ENCODE measurements at regions not wholly inside any gene's neighbourhood (a gene's known extent, or its start where the extent isn't known, plus 50 kb on each side); places are given as distances from the start of the nearest gene placed in this dataset.

- DNase-seq (ENCODE audit: low read depth in 4 of 4, low spot score in 1 of 4) = no peak
Measured at GRCh38 chr1:47696737-47697441, 259.0 kb downstream of the FOXD2 start.

DNA sequence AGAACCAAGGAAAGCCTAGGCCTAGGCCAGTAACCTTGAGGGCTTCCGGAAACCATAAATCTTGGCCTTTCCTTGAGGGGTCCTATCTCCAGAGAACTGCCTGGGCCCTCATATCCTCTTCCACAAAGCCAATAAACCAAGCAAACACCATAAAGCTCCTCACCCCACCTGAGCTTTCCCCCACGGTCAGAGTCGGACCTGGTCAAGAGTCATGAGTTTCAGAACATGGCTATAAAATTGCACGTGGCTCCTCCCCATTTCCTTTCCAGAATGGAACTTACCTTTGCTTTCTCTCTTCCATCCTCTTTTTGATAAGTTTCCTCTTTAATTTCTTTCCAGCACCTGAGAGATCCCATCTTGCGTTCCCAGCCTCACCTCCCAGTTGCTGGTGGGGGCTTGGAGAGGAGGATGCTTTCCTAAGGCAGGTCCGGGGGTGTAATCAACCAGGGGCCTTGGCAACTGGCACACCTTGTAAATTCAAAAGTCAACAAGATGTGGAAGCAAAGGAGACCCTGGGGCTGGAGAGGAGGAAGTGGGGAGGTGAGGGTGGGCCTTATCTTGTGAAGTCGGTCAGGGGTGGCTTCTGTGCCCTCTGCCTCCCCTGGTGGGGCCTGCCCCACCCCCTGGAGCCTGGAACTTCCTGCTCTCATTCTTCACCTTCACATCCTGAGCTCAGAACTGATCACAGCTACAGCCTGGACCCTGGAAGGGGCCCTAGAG is 259.9 kb downstream of the FOXD2 start:
- DNase-seq (ENCODE audit: low read depth in 4 of 4, low spot score in 1 of 4) = no peak

DNA sequence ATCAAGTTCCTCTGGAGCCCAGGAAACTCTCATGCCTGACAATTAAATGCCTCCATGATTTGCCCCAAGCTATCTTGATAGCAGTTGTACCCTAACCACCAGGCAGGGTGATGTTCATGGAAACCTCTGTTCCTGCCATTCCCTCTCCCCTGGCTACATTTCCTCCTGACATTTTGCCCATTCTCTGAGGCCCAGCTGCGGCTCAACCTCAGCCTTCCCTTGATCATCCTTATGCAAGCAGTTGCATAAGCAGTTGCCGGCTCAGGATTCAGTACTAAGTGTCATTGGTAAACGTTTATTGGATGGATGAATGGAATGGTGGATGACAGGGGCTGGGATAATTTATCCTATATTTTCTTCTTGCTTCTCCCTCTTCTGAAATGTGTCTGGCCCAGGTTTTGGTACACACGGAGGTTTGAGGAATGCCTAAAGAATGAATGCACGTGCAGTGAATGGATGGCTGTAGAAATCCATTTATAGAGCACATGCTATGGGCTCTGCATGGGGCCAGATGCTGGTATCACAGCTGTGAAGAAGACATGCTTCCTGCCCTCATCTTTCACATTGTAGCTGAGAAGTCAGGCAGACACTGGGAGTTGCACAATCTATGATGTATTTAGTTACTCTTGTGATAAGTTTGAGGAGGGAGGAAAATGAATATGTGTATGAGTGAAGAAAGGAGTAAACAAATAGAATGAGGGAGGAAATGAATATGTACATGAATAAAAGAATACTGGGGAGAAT is 261.8 kb downstream of the FOXD2 start:
- DNase-seq (ENCODE audit: low read depth in 4 of 4, low spot score in 1 of 4) = no peak

DNA sequence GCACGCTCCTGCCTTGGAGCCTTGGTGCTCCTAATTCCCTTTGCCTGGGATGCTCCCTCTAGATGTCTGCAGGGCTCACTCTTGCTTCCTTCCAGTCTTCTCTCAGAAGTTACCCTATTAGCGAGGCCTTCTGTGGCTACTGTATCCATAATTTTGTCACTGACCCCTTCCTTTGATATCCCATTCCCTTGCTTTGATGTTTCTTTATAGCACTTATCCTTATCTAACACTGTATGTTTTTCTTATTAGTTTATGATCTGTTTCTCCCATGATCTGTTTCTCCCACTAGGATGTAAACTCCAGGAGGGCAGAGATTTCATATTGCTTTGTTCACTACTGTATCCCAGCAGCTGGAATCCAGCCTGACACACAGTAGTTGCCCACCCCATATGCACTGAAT is 263.4 kb downstream of the FOXD2 start:
- DNase-seq (ENCODE audit: low read depth in 4 of 4, low spot score in 1 of 4) = no peak

- no peak for DNase-seq (ENCODE audit: low read depth in 4 of 4, low spot score in 1 of 4)
Measured at GRCh38 chr1:47701741-47702515, 264.1 kb downstream of the FOXD2 start.

DNA sequence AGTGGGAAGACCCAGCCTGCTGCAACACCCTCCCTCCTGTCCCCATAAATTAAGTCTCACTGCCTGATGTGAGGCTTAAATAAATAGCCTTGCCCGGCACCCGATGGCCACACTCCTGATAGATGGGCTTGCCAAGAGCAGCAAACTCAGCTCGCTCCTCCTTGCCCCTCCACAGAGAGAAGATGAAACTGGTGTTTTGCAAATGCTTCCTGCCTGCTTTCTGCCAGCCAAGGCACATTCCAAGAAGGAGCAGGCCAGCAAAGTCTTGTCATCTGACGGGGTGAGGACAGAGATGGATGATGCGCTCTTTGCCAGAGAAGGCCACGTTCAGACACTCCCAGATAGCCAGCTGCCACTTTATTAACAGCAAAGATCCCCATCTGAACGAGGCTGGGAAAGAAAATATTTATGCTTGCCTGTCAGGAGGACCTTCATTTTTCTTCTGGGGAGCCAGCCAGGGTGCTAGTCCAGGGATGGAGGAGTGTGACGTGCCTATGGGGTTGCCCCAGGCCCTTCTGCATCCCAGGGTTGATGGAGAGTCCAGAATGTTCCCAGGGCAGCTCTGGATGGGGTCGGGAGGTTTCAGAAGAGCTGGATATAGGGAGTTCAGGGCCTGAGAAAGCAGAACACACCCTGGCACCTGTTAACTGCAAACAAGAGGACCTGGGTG is 265.4 kb downstream of the FOXD2 start:
- no peak for DNase-seq (ENCODE audit: low read depth in 4 of 4, low spot score in 1 of 4)

GRCh38 chr1:47703981-47704596 is 266.2 kb downstream of the FOXD2 start:
- DNase-seq (ENCODE audit: low read depth in 4 of 4, low spot score in 1 of 4) = no peak

DNA sequence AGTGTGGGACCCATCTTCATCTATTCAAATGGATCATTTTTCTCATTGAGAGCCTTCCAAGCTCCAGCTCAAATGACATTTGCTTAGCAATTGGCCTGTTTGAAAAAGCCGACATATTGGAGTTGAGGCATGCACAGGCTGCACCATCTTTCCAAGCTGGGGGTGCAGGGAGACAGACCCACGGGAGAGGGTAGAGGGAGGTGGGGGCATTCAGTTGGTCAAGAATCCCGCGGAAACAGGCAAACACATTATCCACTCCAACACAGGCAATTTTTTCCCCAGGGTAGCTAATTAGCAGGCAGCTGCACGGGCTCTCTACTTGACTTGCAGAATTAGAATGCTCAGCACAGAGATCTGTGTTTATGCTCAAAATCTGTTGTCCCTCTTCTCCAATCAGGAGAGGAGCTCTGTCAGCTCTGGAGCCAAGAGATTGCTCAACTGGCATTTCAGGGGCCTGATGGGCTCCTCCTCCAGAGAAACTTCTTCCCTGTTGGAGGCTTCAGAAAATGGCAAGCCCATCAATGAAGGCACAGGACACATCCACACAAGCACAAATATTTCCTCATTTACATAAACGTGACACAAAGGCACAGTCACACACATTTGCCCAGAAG is 267.8 kb downstream of the FOXD2 start:
- DNase-seq (ENCODE audit: low read depth in 4 of 4, low spot score in 1 of 4) = no peak

DNA sequence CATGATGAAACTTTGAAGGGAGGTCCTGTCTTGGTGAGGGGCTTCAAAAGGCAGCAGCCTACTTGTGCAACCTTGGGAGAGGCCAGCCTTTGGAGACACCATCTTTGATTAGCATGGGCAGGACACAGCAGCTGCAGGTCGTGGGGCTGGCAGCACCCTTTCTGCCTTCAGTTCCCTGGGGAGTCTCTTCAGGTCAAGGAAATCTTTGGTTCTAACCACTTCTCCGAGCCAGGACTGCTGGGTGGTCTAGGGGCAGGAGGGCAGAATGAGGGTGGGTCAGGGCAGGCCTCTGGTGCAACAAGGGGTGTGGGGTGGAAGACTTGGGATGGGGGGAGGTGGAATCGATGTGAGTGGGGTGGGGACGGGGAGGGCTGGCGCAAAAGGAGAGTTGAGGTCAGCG is 269.7 kb downstream of the FOXD2 start:
- DNase-seq (ENCODE audit: low read depth in 4 of 4, low spot score in 1 of 4) = no peak

DNA sequence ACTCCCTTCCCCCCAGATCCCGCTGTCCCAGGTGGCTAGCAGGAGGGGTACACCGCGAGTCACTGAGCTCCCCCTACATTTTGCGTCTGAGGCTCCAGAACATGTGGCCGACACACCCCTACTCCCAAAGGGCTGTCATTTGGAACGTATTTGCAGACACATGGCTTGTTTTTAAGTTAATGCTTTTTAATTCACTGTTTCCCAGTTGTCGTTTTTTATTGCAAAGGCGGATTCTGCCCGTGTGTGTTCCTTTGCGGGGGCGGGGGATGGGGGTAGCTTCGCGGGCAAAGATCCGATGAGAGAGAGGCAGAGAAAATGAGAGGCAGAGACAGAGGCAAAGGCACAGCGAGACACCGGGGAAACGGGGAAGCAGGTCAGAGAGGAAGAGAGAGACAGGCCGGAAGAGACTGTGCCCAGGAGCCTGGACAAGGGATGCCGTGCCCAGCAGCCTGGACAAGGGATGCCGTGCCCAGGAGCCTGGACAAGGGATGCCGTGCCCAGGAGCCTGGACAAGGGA is 270.2 kb downstream of the FOXD2 start:
- DNase-seq (ENCODE audit: low read depth in 4 of 4, low spot score in 1 of 4) = no peak

DNA sequence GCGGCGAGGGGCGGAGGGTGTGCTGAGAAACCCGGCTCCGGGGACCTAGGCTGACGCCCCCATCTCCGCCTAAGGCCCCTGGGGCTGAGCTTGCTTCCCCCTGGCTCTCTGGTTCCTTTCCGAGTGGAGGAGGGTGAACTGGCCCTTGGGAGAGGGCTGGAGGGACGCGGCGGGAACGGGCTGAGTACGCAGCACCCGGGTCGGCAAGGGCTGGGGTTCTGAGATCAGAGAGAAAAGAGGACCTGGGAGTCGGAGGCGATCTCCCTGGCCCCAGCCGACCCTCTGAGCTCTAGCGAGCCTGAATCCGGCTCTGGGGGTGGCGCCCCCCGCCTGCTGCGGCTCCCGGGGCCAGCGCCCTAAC is 270.8 kb downstream of the FOXD2 start:
- DNase-seq (ENCODE audit: low read depth in 4 of 4, low spot score in 1 of 4) = no peak

DNA sequence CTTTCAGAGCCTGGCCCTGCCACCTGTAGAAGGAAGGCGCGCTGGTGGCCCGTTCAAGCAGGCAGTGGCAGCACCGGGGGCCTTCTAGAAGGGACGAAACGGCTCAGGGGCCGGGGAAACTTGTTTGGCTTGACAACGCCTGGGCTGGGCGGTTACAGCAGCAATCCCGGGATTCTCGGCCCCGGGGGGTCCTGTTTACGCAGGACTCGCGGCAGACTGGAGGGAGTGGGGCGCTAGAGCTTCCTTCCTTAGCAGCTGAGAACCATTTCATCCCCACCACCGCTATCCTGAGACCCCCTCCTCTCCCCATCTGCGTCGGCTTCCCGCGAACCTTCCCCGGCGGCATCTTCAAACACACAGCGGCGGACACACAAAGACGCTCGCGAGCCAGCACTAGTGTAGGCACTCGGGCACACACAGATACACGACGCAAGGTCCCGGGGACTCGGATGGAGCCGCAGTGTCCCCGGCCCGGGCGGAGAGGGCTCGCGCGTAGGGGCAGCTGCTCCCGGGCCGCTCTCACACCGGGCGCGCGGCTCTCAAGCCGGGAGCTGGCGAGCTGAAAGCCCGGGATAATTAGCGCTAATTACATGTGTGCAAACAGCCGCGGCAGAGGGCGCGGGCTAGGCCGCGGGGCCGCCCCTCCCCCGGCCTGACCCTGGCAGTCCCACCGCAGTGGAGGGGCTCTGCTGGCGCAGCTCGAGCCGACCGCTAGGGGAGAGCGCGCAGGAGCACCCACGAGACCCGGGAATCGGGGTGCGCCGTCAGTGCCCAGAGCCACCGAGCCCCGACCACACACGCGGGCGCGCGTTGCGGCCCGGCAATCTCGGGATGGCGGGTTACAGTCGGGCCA is 271.4 kb downstream of the FOXD2 start:
- no peak for DNase-seq (ENCODE audit: low read depth in 4 of 4, low spot score in 1 of 4)

GRCh38 chr1:47709872-47710231 is 272.0 kb downstream of the FOXD2 start:
- DNase-seq (ENCODE audit: low read depth in 4 of 4, low spot score in 1 of 4) = no peak

- peak; percentile 45 to 61 (median 53) for DNase-seq (ENCODE audit: low read depth in 4 of 4, low spot score in 1 of 4)
Measured at GRCh38 chr1:47710329-47711071, 272.7 kb downstream of the FOXD2 start.

Data from stimulated activated CD4-positive, alpha-beta T cell treated with anti-CD3 and anti-CD28 coated beads, Interleukin-1b, Interleukin-23, amount 100 ng/mL, for 24 hours (primary cell).